GM12872 (cell line): ENCODE measurements at regions not wholly inside any gene's neighbourhood (a gene's known extent, or its start where the extent isn't known, plus 50 kb on each side); places are given as distances from the start of the nearest gene placed in this dataset.

Source experiments
- TF ChIP-seq, protein P1 (sequence below): IDR thresholded peaks from 3 replicates; pipeline ENCODE4 v1.5.1; 2011; ENCODE audit warnings: low read depth, mild to moderate bottlenecking, low read length, moderate library complexity; ENCODE audit not compliant: insufficient read depth

DNA sequence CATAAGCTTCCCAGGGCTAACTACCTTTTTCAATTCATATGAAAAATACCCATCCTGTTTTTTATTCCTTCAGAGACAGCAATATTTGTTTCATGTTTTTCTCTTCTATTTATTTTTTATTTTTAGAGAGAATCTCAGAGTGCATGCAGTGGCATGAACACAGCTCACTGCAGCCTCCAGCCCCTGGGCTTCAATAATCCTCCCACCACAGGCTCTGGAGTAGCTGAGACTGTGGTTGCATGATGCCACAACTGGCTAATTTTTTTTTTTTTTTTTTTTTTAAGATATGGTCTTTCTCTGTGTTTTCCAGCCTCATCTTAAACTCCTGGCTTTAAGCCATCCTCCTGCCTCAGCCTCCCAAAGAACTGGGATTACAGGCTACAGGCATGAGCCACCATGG lies 296.7 kb upstream of the AKR1E2 start:
- TF ChIP-seq, protein P1, sequence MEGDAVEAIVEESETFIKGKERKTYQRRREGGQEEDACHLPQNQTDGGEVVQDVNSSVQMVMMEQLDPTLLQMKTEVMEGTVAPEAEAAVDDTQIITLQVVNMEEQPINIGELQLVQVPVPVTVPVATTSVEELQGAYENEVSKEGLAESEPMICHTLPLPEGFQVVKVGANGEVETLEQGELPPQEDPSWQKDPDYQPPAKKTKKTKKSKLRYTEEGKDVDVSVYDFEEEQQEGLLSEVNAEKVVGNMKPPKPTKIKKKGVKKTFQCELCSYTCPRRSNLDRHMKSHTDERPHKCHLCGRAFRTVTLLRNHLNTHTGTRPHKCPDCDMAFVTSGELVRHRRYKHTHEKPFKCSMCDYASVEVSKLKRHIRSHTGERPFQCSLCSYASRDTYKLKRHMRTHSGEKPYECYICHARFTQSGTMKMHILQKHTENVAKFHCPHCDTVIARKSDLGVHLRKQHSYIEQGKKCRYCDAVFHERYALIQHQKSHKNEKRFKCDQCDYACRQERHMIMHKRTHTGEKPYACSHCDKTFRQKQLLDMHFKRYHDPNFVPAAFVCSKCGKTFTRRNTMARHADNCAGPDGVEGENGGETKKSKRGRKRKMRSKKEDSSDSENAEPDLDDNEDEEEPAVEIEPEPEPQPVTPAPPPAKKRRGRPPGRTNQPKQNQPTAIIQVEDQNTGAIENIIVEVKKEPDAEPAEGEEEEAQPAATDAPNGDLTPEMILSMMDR = no peak

DNA sequence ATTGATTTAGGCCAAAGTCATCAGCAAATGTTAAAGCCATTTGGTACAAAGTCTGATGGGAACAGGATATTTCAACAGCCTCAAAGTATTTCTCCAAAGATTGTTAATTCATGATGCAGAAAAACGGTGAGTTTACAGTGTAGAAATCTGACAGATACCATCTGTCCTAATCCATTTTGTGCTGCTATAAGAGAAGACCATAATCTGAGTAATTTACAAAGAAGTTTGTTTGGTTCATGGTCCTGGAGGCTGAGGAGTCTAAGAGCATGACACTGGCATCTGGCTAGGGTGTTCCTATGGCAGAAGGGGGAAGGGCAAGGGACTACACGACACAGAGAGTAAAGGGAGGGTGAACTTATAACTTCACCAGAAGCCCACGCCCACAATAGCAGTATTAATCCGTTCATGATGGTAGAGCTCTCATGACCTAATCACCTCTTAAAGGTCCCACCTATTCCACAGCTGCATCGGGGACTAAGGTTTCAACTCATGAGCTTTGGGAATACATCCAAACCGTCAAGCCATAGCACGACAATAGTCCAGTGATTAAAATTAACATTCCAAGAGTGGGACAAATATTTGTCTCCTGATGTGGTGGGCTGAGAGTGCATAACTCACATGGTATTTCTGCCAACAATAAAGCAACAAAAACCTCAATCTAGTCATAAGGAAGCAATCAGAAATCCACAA lies 298.6 kb upstream of the AKR1E2 start:
- TF ChIP-seq, protein P1 = no peak

DNA sequence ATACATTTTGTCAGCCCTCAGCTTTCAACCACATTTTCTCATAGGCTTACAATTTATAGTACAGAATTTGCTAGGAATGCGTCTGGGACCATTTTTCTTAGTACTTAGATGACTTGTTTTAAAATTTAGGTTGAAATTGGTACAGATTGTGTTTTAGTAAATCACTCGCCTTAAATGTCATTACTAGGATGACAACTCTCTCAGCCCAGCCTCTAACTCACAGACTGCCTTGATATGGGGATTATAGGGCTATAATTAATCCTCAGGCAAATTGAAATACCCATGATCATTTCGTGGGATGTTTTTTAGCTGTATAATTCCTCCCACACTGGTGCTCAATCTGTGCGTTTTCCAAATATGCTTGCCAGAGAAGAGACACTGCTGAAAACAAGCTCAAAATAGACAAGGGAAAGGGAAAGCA lies 299.7 kb upstream of the AKR1E2 start:
- TF ChIP-seq, protein P1 = no peak

DNA sequence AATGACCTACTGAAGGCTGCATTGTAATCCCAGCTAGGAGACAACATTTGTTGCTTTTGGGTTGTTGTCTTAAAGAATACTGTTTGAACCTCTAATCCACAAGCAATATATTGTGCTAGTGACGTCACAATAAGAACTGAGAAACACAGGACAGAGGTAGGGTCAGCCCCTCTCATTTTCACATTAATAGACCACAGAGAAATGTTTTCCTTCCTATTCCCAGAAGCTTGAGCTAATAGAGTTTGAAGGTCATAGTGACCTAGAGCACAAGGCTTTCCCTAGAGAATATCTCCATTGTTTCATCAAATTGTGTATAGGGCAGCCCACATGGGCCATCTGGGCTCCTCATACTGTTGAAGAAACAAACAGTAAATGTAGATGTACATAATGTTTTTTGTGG lies 300.9 kb upstream of the AKR1E2 start:
- TF ChIP-seq, protein P1 = no peak

DNA sequence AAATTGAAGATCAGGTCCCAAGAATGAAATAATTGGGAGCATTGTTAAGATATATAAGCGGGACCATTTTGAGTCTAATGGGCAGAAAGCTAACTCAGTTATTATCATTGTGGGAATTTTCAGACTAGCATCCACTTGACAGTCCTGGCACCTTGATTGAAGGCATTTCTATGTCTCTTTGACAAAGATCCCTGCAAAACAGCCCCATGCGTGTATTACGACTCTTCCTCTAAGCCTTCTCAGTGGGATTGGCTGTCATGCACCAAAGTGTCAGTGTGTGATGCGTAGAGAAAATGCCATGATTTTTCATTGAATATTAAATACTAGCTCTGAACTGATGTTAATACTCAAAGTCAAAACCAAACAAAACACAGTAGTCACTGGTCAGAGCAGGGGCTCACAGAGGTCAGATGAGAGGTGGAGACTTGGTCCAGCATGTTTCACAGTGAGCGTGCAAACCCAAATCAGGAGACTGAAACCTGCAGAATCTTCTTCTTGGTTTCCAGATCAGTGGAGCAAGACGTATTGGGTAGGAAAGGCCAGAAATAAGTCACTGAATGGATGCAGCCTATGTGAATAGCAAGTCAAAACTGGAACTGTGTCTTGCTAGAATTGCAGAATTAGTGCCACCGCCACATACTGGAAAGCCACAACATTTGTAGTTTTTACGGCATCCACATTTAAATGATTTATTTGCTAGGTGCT lies 303.6 kb upstream of the AKR1E2 start:
- TF ChIP-seq, protein P1 = no peak

DNA sequence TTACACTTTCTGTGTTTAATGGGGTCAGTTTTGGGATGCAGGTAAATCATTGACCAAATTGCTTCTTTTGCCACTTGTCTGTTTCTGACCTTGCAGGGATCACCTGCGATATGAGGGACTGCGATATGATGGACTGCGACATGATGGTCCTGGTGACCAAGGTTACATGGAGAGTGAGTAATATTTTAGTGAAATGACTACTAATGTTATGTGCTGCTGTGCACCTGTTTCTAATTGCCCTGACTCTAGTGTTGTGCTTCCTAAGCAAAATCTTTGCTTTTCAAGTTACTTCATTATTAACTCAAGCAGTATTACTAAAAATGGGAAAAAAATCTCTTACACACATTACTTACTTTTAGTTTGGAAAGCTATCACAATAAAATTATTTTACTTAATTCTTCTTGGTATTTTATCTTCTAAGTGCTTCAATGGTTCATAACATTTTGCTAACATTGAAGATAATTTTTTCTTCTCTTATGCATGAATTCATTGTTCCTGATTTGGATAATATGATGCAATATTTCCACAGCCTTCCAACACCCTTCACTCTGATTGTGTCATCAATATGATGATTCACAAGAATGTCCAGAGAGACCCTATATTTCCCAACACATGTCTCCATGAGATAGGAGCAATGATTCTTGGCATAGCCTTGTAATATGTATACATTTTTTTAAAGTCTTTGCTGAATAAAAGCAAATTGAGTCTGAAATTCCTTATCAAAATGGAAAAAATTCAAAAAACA lies 306.2 kb upstream of the AKR1E2 start:
- TF ChIP-seq, protein P1 = no peak

DNA sequence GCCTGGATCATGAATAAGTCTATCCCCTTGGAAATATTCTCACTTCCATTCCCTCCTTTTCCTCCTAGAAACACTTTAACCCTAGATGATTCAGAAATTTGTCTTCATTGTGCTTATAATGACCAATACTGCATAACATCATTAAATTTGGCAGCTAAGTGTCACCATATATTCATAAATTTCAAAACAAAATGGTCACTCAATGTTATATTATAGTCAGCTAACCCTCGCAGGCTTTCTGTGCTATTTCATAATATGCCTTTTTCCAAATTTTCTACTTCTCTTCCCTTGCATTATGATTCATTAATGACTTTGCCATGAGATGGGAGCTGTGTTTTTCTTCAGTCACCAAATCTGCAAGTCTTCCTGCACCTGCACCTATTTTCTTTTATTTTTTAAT lies 308.3 kb upstream of the AKR1E2 start:
- TF ChIP-seq, protein P1 = no peak
